ENCODE measurements at regions not wholly inside any gene's neighbourhood (a gene's known extent, or its start where the extent isn't known, plus 50 kb on each side); places are given as distances from the start of the nearest gene placed in this dataset.

DNA sequence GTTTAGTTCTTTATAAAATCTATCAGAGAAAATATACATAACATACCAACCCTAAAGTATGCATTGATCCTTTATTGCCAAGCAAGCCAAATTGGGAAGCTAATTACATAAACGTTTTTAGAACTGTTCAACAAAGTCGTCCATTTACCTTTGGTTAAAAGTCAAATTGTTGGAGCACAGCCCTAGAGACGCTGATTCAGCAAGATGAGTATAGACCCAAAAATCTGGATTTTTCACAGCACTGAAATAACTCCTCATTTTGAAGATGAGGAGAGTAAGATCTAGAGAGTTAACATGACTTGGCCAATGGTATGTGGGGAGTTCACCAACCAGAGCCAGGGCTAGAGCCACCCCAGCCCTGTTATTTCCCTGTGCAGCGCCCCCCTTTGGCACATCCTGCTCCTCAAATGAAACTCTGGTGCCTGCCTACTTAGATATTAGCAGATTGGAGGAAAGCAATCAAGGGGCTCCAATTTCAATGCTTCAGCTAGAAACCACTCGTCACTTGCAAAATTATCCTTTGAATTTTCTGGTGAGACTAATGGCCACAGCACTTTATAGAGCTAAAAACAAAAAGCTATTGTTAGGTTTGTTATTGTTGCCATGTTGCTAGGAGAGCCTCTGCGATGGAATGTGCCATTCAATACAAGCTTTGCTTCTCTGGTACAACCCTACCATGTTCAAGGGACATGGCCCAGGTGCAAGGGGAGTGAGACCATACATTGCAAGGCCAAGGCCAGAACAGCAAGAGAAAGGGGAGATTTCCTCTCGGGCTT lies 132.6 kb upstream of the ZEB1 start:
- Mint-ChIP-seq H3K36me3 (ENCODE audit: low read depth) (no peaks in the 10 kb centered on the region), H3K9me3 (ENCODE audit: low read depth) (no peaks in the 10 kb centered on the region), H3K4me3 (ENCODE audit: unreplicated experiment) (no peak overlapping the region), H3K4me1 (ENCODE audit: low read depth) (peaks cover 44% of the 10 kb centered on the region), H3K27me3 (ENCODE audit: low read depth) (no peaks in the 10 kb centered on the region), H3K27ac (ENCODE audit: unreplicated experiment) (no peak overlapping the region)
- TF ChIP-seq, protein P1, sequence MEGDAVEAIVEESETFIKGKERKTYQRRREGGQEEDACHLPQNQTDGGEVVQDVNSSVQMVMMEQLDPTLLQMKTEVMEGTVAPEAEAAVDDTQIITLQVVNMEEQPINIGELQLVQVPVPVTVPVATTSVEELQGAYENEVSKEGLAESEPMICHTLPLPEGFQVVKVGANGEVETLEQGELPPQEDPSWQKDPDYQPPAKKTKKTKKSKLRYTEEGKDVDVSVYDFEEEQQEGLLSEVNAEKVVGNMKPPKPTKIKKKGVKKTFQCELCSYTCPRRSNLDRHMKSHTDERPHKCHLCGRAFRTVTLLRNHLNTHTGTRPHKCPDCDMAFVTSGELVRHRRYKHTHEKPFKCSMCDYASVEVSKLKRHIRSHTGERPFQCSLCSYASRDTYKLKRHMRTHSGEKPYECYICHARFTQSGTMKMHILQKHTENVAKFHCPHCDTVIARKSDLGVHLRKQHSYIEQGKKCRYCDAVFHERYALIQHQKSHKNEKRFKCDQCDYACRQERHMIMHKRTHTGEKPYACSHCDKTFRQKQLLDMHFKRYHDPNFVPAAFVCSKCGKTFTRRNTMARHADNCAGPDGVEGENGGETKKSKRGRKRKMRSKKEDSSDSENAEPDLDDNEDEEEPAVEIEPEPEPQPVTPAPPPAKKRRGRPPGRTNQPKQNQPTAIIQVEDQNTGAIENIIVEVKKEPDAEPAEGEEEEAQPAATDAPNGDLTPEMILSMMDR (IDR thresholded peaks at IDR 0.05) = peak; percentile 35
- DNase-seq (ENCODE audit: low spot score) = no peak

DNA sequence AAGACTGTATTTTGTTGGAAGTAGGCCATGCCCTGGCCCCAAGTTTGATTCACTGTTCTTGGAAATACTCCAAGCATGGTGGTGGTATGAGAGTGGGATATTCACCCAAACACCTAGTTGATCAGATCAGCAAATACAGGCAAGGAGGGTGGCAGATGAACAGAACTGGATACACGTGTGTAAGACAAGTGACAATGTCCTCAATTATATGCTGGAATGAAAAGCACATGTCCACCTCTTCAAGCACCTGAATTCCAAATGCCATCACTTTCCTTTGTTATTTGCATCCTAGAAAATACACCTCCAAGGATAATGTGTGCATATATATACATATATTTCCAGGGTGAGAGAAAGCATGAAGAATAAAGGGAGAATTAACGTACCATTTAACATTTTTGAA lies 131.8 kb upstream of the ZEB1 start:
- Mint-ChIP-seq H3K27me3 (ENCODE audit: low read depth) (no peaks in the 10 kb centered on the region), H3K27ac (ENCODE audit: unreplicated experiment) (no peak overlapping the region), H3K4me1 (ENCODE audit: low read depth) (peaks cover 44% of the 10 kb centered on the region), H3K4me3 (ENCODE audit: unreplicated experiment) (no peak overlapping the region), H3K9me3 (ENCODE audit: low read depth) (no peaks in the 10 kb centered on the region), H3K36me3 (ENCODE audit: low read depth) (peaks cover 1% of the 10 kb centered on the region)
- no peak for DNase-seq (ENCODE audit: low spot score)
- TF ChIP-seq, protein P1 (IDR thresholded peaks at IDR 0.05) = no peak

DNA sequence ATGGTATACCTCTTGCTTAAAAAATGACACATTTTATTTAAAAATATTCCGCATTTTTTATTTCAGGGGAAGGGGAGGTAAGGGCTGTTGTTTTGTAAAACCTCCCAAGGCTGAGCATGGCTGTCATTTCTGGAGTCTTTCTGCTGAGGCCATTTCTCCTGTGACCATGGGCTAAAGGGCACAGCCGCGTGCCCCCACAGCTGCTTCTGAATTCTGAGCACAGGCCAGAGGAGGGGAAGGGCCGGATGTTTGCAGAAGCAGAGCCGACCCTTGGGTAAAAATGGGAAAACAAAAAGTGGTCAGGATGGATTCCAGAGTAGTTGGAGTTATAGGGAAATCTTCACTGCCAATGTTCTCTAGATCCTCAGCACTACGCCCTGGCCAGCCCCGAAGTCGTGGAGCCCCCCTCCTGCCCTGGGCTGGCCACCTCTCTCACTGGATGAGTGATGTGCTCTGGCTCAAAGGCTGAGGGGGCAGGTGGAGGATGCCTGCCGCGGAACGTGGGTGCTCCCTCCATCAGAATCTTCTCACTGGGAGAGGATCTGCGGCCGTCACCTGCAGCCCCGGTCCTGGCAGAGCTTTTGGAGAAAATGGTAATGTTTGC lies 131.3 kb upstream of the ZEB1 start:
- H3K4me3 Mint-ChIP-seq (ENCODE audit: unreplicated experiment) = no peak overlapping the region
- H3K9me3 Mint-ChIP-seq (ENCODE audit: low read depth) = no peaks in the 10 kb centered on the region
- no peak for DNase-seq (ENCODE audit: low spot score)
- H3K27me3 Mint-ChIP-seq (ENCODE audit: low read depth) = no peaks in the 10 kb centered on the region
- no peak overlapping the region for H3K27ac Mint-ChIP-seq (ENCODE audit: unreplicated experiment)
- H3K4me1 Mint-ChIP-seq (ENCODE audit: low read depth) = peaks cover 44% of the 10 kb centered on the region
- peaks cover 1% of the 10 kb centered on the region for H3K36me3 Mint-ChIP-seq (ENCODE audit: low read depth)
- TF ChIP-seq, protein P1 (IDR thresholded peaks at IDR 0.05) = no peak

DNA sequence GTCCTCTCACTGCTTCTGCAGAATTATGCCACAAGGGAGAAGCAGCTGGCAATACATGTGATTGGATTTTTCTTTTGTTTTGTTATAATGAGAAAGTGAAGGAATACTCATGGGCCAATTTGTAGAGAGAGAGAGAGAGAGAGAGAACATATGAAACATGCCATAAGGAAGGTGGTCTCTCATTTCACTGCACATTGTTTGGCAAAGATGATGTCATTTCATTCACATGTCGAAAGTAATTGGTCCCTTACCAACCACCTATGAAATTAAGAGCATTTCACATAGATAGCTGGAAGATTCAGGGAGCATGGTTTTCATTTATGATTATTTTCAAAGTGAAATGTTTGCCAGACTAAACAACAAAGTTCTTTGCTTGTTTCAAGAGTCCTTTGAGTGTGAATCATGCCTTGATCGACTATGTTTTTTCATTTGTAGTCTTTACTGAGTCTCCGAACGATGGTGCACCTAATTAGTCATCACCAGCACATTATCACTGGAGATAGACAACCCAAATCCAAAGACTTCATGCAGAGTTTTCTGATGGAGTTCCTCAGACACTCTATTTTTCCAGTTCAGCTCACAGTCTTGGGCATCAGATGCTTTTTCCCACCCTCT lies 130.1 kb upstream of the ZEB1 start:
- Mint-ChIP-seq H3K27ac (ENCODE audit: unreplicated experiment) (no peak overlapping the region), H3K4me1 (ENCODE audit: low read depth) (peaks cover 43% of the 10 kb centered on the region), H3K27me3 (ENCODE audit: low read depth) (no peaks in the 10 kb centered on the region), H3K4me3 (ENCODE audit: unreplicated experiment) (no peak overlapping the region), H3K9me3 (ENCODE audit: low read depth) (no peaks in the 10 kb centered on the region), H3K36me3 (ENCODE audit: low read depth) (peaks cover 1% of the 10 kb centered on the region)
- TF ChIP-seq, protein P1 (IDR thresholded peaks at IDR 0.05) = no peak
- DNase-seq (ENCODE audit: low spot score) = no peak

DNA sequence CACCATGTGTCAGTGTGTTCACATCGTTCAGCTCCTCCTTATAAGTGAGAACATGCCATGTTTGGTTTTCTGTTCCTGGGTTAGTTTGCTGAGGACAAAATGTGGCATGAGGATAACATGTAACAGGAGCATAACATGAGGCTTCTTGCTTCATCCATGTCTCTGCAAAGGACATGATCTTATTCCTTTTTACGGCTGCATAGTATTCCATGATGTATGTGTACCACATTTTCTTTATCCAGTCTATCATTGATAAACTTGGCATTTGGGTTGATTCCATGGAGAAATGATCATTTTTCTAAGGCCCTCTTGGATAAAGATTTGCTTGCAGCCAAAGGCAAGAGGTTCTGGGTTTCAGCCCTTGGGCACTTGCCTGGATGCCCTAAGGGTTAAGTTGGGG lies 128.5 kb upstream of the ZEB1 start:
- H3K9me3 Mint-ChIP-seq (ENCODE audit: low read depth) = no peaks in the 10 kb centered on the region
- peaks cover 1% of the 10 kb centered on the region for H3K36me3 Mint-ChIP-seq (ENCODE audit: low read depth)
- H3K27ac Mint-ChIP-seq (ENCODE audit: unreplicated experiment) = no peak overlapping the region
- no peaks in the 10 kb centered on the region for H3K27me3 Mint-ChIP-seq (ENCODE audit: low read depth)
- peaks cover 39% of the 10 kb centered on the region for H3K4me1 Mint-ChIP-seq (ENCODE audit: low read depth)
- DNase-seq (ENCODE audit: low spot score) = no peak
- TF ChIP-seq, protein P1 (IDR thresholded peaks at IDR 0.05) = no peak
- no peak overlapping the region for H3K4me3 Mint-ChIP-seq (ENCODE audit: unreplicated experiment)
